ENCODE measurements at regions not wholly inside any gene's neighbourhood (a gene's known extent, or its start where the extent isn't known, plus 50 kb on each side); places are given as distances from the start of the nearest gene placed in this dataset.
"Not testable (repeated sequence)": the region's sequence is repeated elsewhere in the genome, so short reads cannot be mapped to it uniquely, and the experiment has no call there.

- Histone ChIP-seq H3K4me3 (ENCODE audit: low read length in 2 of 2) (no peak overlapping the region), H3K27ac (ENCODE audit: low read depth in 2 of 2, low read length in 2 of 2) (no peak overlapping the region), H3K9ac (ENCODE audit: low read depth in 1 of 2, low read length in 2 of 2) (no peak overlapping the region)
Observed at GRCh38 chr11:82185925-82186324, 547.7 kb downstream of the FAM181B start.

GRCh38 chr11:82184966-82185365, 548.7 kb downstream of the FAM181B start:
- H3K4me3 ChIP-seq (ENCODE audit: low read length in 2 of 2): no peak overlapping the region
- H3K9me3 ChIP-seq (ENCODE audit: control insufficient read depth in 2 of 2, low read length in 2 of 2): peaks cover 0 to 4% of the 10 kb centered on the region in 2 donors
- H3K27me3 ChIP-seq (ENCODE audit: control insufficient read depth in 2 of 2, insufficient read depth in 2 of 2, low read length in 2 of 2): no peaks in the 10 kb centered on the region
- H3K4me1 ChIP-seq (ENCODE audit: control insufficient read depth in 2 of 2, insufficient read depth in 2 of 2, low read length in 2 of 2): no peaks in the 10 kb centered on the region
- no peak overlapping the region for H3K9ac ChIP-seq (ENCODE audit: low read depth in 1 of 2, low read length in 2 of 2)
- no peaks in the 10 kb centered on the region for H3K36me3 ChIP-seq (ENCODE audit: control insufficient read depth in 2 of 2, insufficient read depth in 2 of 2, low read length in 2 of 2)
- H3K27ac ChIP-seq (ENCODE audit: low read depth in 2 of 2, low read length in 2 of 2): no peak overlapping the region

More at GRCh38 chr11:82185925-82186324, 547.7 kb downstream of the FAM181B start:
- no peaks in the 10 kb centered on the region for H3K27me3 ChIP-seq (ENCODE audit: control insufficient read depth in 2 of 2, insufficient read depth in 2 of 2, low read length in 2 of 2)
- H3K36me3 ChIP-seq (ENCODE audit: control insufficient read depth in 2 of 2, insufficient read depth in 2 of 2, low read length in 2 of 2): no peaks in the 10 kb centered on the region
- no peaks in the 10 kb centered on the region for H3K4me1 ChIP-seq (ENCODE audit: control insufficient read depth in 2 of 2, insufficient read depth in 2 of 2, low read length in 2 of 2)
- peaks cover 0 to 4% of the 10 kb centered on the region in 2 donors for H3K9me3 ChIP-seq (ENCODE audit: control insufficient read depth in 2 of 2, low read length in 2 of 2)

- Histone ChIP-seq H3K4me3 (ENCODE audit: low read length in 2 of 2) (no peak overlapping the region), H3K27ac (ENCODE audit: low read depth in 2 of 2, low read length in 2 of 2) (no peak overlapping the region), H3K9ac (ENCODE audit: low read depth in 1 of 2, low read length in 2 of 2) (no peak overlapping the region), H3K36me3 (ENCODE audit: control insufficient read depth in 2 of 2, insufficient read depth in 2 of 2, low read length in 2 of 2) (no peaks in the 10 kb centered on the region), H3K9me3 (ENCODE audit: control insufficient read depth in 2 of 2, low read length in 2 of 2) (peaks cover 0 to 4% of the 10 kb centered on the region in 2 donors), H3K27me3 (ENCODE audit: control insufficient read depth in 2 of 2, insufficient read depth in 2 of 2, low read length in 2 of 2) (no peaks in the 10 kb centered on the region), H3K4me1 (ENCODE audit: control insufficient read depth in 2 of 2, insufficient read depth in 2 of 2, low read length in 2 of 2) (no peaks in the 10 kb centered on the region)
Observed at GRCh38 chr11:82183346-82183745, 550.3 kb downstream of the FAM181B start.

- not testable (repeated sequence) for H3K9ac ChIP-seq (ENCODE audit: low read depth in 1 of 2, low read length in 2 of 2); H3K27me3 ChIP-seq (ENCODE audit: control insufficient read depth in 2 of 2, insufficient read depth in 2 of 2, low read length in 2 of 2); H3K27ac ChIP-seq (ENCODE audit: low read depth in 2 of 2, low read length in 2 of 2); H3K36me3 ChIP-seq (ENCODE audit: control insufficient read depth in 2 of 2, insufficient read depth in 2 of 2, low read length in 2 of 2); H3K4me3 ChIP-seq (ENCODE audit: low read length in 2 of 2); H3K9me3 ChIP-seq (ENCODE audit: control insufficient read depth in 2 of 2, low read length in 2 of 2); H3K4me1 ChIP-seq (ENCODE audit: control insufficient read depth in 2 of 2, insufficient read depth in 2 of 2, low read length in 2 of 2)
Observed at GRCh38 chr11:82182697-82183096, 551.0 kb downstream of the FAM181B start.

GRCh38 chr11:82181796-82182195, 551.9 kb downstream of the FAM181B start:
- not testable (repeated sequence) for H3K27ac ChIP-seq (ENCODE audit: low read depth in 2 of 2, low read length in 2 of 2); H3K9me3 ChIP-seq (ENCODE audit: control insufficient read depth in 2 of 2, low read length in 2 of 2); H3K4me1 ChIP-seq (ENCODE audit: control insufficient read depth in 2 of 2, insufficient read depth in 2 of 2, low read length in 2 of 2)

GRCh38 chr11:82176945-82177344, 556.7 kb downstream of the FAM181B start:
- no peaks in the 10 kb centered on the region for H3K36me3 ChIP-seq (ENCODE audit: control insufficient read depth in 2 of 2, insufficient read depth in 2 of 2, low read length in 2 of 2)
- no peak overlapping the region for H3K9ac ChIP-seq (ENCODE audit: low read depth in 1 of 2, low read length in 2 of 2)
- H3K4me3 ChIP-seq (ENCODE audit: low read length in 2 of 2): no peak overlapping the region
- no peaks in the 10 kb centered on the region for H3K9me3 ChIP-seq (ENCODE audit: control insufficient read depth in 2 of 2, low read length in 2 of 2)
- H3K4me1 ChIP-seq (ENCODE audit: control insufficient read depth in 2 of 2, insufficient read depth in 2 of 2, low read length in 2 of 2): no peaks in the 10 kb centered on the region
- H3K27me3 ChIP-seq (ENCODE audit: control insufficient read depth in 2 of 2, insufficient read depth in 2 of 2, low read length in 2 of 2): no peaks in the 10 kb centered on the region
- no peak overlapping the region for H3K27ac ChIP-seq (ENCODE audit: low read depth in 2 of 2, low read length in 2 of 2)

More at GRCh38 chr11:82181796-82182195, 551.9 kb downstream of the FAM181B start:
- H3K27me3 ChIP-seq (ENCODE audit: control insufficient read depth in 2 of 2, insufficient read depth in 2 of 2, low read length in 2 of 2); H3K36me3 ChIP-seq (ENCODE audit: control insufficient read depth in 2 of 2, insufficient read depth in 2 of 2, low read length in 2 of 2); H3K4me3 ChIP-seq (ENCODE audit: low read length in 2 of 2); H3K9ac ChIP-seq (ENCODE audit: low read depth in 1 of 2, low read length in 2 of 2): not testable (repeated sequence)

GRCh38 chr11:82176365-82176764, 557.3 kb downstream of the FAM181B start:
- no peak overlapping the region for H3K4me3 ChIP-seq (ENCODE audit: low read length in 2 of 2)
- H3K27ac ChIP-seq (ENCODE audit: low read depth in 2 of 2, low read length in 2 of 2): no peak overlapping the region
- no peaks in the 10 kb centered on the region for H3K36me3 ChIP-seq (ENCODE audit: control insufficient read depth in 2 of 2, insufficient read depth in 2 of 2, low read length in 2 of 2)
- H3K9me3 ChIP-seq (ENCODE audit: control insufficient read depth in 2 of 2, low read length in 2 of 2): no peaks in the 10 kb centered on the region
- H3K4me1 ChIP-seq (ENCODE audit: control insufficient read depth in 2 of 2, insufficient read depth in 2 of 2, low read length in 2 of 2): no peaks in the 10 kb centered on the region
- H3K9ac ChIP-seq (ENCODE audit: low read depth in 1 of 2, low read length in 2 of 2): no peak overlapping the region
- H3K27me3 ChIP-seq (ENCODE audit: control insufficient read depth in 2 of 2, insufficient read depth in 2 of 2, low read length in 2 of 2): no peaks in the 10 kb centered on the region

- Histone ChIP-seq H3K36me3 (ENCODE audit: control insufficient read depth in 2 of 2, insufficient read depth in 2 of 2, low read length in 2 of 2) (no peaks in the 10 kb centered on the region), H3K4me1 (ENCODE audit: control insufficient read depth in 2 of 2, insufficient read depth in 2 of 2, low read length in 2 of 2) (no peaks in the 10 kb centered on the region), H3K9me3 (ENCODE audit: control insufficient read depth in 2 of 2, low read length in 2 of 2) (no peaks in the 10 kb centered on the region), H3K4me3 (ENCODE audit: low read length in 2 of 2) (no peak overlapping the region), H3K9ac (ENCODE audit: low read depth in 1 of 2, low read length in 2 of 2) (no peak overlapping the region), H3K27me3 (ENCODE audit: control insufficient read depth in 2 of 2, insufficient read depth in 2 of 2, low read length in 2 of 2) (no peaks in the 10 kb centered on the region), H3K27ac (ENCODE audit: low read depth in 2 of 2, low read length in 2 of 2) (no peak overlapping the region)
Observed at GRCh38 chr11:82174610-82175009, 559.1 kb downstream of the FAM181B start.

GRCh38 chr11:82146789-82147188, 586.9 kb downstream of the FAM181B start:
- Histone ChIP-seq H3K36me3 (ENCODE audit: control insufficient read depth in 2 of 2, insufficient read depth in 2 of 2, low read length in 2 of 2) (no peaks in the 10 kb centered on the region), H3K9ac (ENCODE audit: low read depth in 1 of 2, low read length in 2 of 2) (no peak overlapping the region), H3K9me3 (ENCODE audit: control insufficient read depth in 2 of 2, low read length in 2 of 2) (peaks cover 0 to 3% of the 10 kb centered on the region in 2 donors), H3K4me3 (ENCODE audit: low read length in 2 of 2) (no peak overlapping the region), H3K4me1 (ENCODE audit: control insufficient read depth in 2 of 2, insufficient read depth in 2 of 2, low read length in 2 of 2) (no peaks in the 10 kb centered on the region), H3K27ac (ENCODE audit: low read depth in 2 of 2, low read length in 2 of 2) (no peak overlapping the region), H3K27me3 (ENCODE audit: control insufficient read depth in 2 of 2, insufficient read depth in 2 of 2, low read length in 2 of 2) (no peaks in the 10 kb centered on the region)

GRCh38 chr11:82118946-82119345, 614.7 kb downstream of the FAM181B start:
- H3K9me3 ChIP-seq (ENCODE audit: control insufficient read depth in 2 of 2, low read length in 2 of 2): no peaks in the 10 kb centered on the region
- H3K4me1 ChIP-seq (ENCODE audit: control insufficient read depth in 2 of 2, insufficient read depth in 2 of 2, low read length in 2 of 2): no peaks in the 10 kb centered on the region
- no peak overlapping the region for H3K4me3 ChIP-seq (ENCODE audit: low read length in 2 of 2)
- no peak overlapping the region for H3K27ac ChIP-seq (ENCODE audit: low read depth in 2 of 2, low read length in 2 of 2)
- no peak overlapping the region for H3K9ac ChIP-seq (ENCODE audit: low read depth in 1 of 2, low read length in 2 of 2)
- H3K27me3 ChIP-seq (ENCODE audit: control insufficient read depth in 2 of 2, insufficient read depth in 2 of 2, low read length in 2 of 2): no peaks in the 10 kb centered on the region
- no peaks in the 10 kb centered on the region for H3K36me3 ChIP-seq (ENCODE audit: control insufficient read depth in 2 of 2, insufficient read depth in 2 of 2, low read length in 2 of 2)

- H3K4me1 ChIP-seq (ENCODE audit: control insufficient read depth in 2 of 2, insufficient read depth in 2 of 2, low read length in 2 of 2): no peaks in the 10 kb centered on the region
- no peaks in the 10 kb centered on the region for H3K36me3 ChIP-seq (ENCODE audit: control insufficient read depth in 2 of 2, insufficient read depth in 2 of 2, low read length in 2 of 2)
- H3K27ac ChIP-seq (ENCODE audit: low read depth in 2 of 2, low read length in 2 of 2): no peak overlapping the region
- H3K9ac ChIP-seq (ENCODE audit: low read depth in 1 of 2, low read length in 2 of 2): no peak overlapping the region
- no peaks in the 10 kb centered on the region for H3K9me3 ChIP-seq (ENCODE audit: control insufficient read depth in 2 of 2, low read length in 2 of 2)
- no peak overlapping the region for H3K4me3 ChIP-seq (ENCODE audit: low read length in 2 of 2)
- H3K27me3 ChIP-seq (ENCODE audit: control insufficient read depth in 2 of 2, insufficient read depth in 2 of 2, low read length in 2 of 2): no peaks in the 10 kb centered on the region
Observed at GRCh38 chr11:82117362-82117761, 616.3 kb downstream of the FAM181B start.

Data from mucosa of rectum (tissue), 2 donors.